CD4-positive, alpha-beta T cell treated with Interleukin-15 for 4 hours (primary cell): ENCODE measurements at regions not wholly inside any gene's neighbourhood (a gene's known extent, or its start where the extent isn't known, plus 50 kb on each side); places are given as distances from the start of the nearest gene placed in this dataset.
A peak's percentile ranks its signal among the peaks of the same experiment; 100 is the strongest.

Experiments used
- DNase-seq: peaks from one replicate; pipeline ENCODE4 v3.0.0-alpha.2; 2020; ENCODE audit warnings: low spot score

DNA sequence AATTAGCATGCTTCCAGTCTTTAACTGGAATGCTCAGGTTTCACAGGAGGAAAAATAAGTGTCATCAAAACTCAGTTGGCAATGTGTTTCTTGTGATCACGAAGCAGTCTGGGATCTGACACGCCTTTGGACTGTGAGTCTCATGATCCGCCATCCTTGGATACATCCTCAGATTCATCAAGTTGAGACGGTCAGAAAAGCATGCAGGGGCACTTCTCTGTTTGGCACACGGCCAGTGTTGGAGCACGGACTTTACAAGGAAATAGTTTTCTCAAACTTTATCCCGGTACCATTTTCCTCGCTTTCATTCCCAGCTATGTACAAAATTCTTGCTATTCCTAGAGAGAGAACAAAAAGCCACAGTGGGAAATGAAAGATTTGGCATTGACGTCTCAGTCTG, 88.4 kb upstream of the PARP11 start:
- DNase-seq = no peak

DNA sequence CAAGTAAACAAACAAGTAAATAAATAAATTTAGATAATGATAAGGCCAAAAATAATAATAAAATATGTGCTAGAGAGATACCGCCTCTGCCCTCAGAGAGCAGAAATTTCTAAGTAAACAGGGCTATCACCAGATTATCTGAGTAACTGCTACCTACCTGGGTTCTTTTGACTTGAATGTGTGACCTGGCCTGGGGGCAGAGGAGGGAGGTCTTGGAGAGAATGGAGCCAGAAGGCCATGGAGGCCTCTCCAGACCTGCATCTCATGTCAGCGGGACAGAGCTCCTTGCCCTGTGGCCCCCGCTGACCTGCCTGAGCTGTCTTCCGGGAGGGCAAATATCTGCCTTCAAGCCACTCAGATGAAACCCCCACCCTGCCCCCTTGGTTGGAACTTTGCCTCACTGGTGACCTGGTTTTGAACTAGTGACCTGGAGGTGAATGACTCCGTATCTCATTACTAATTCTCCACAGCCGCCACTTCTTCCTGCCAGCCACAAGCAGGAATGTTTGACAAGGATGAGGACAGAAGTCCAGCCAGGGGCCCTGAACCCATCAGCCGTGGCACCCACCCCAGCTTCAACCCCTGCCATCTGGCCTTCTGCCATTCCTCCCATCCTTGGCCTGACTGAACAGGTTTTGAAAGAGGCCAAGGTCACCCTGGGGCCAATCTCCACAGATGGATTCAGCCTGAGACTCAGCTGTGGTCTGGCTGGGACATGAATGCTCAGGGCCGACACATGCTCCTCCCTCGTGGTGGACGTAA, 86.8 kb upstream of the PARP11 start:
- DNase-seq = no peak

DNA sequence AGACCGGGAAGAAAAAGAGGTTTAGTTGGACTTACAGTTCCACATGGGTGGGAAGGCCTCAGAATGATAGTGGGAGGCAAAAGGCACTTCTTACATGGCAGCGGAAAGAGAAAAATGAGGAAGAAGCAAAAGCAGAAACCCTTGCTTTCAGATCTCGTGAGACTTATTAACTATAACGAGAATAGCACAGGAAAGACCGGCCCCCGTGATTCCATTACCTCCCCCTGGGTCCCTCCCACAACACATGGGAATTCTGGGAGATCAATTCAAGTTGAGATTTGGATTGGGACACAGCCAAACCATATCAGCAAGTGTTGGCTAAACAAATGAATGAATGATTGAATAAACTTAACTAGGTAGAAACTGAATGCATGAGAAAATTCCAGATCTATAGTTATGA, 85.3 kb upstream of the PARP11 start:
- DNase-seq = no peak

DNA sequence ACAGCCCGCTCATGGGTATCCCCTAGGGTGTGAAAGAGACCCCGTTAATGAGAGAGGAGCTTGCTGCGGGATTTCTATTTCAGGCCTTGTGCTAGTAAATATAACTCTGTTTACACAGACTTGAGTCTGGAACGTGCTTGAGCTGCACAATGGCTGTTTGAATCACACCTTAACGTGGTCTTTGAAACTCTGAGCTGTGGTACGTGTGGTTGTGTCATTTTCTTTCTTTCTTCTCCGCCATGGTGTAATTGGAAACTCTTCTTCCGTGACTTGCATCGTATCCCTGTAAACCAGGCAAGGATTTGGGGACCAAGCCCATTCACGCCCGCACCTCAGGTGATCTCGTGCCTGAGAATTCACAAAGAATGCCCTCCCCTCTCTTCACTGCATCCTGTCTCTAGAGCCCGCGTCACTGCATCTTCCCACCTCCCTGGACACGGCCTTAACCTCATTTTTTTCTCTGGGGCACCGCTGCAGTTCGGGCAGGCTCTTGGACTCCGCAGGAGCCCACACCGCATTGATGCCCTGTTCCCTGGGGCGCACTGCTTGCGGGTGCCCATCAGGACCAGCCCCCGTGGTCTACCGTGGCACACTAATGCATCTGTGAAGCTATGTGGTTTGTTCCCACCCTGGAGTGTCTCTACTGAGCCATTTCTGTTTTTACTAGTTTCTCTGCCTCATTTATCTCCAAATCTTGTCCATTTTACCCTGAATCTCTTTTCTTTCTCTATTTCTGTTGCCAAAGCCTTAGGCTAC, 78.4 kb upstream of the PARP11 start:
- DNase-seq = no peak

DNA sequence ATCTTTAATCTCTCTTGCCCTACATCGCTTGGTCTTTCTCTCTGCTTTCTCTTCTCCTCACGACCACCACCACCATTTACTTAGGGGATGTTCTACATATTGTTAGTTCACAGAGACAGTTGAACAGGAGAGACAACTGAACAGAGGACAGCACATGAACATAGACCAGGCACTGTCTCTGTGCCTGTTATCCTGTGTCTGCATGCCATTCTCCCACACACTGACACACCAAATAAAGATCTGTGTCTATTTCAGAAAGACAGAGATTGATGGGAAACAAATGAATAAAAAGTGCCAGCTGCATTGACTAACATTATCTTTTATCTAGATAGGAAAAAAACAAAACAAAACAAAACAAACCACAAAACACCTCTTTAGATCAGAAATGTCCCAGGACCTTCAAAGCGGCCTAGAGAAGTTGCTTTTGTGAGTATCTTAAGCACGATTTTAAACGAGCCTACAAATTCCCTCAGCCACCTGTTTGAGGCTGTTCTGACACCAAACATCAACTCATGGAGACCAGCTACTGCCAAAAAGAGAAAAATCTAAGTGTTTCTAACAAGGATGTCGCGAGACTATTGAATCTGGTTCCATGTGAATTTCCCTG, 77.6 kb upstream of the PARP11 start:
- DNase-seq = peak; percentile 37

DNA sequence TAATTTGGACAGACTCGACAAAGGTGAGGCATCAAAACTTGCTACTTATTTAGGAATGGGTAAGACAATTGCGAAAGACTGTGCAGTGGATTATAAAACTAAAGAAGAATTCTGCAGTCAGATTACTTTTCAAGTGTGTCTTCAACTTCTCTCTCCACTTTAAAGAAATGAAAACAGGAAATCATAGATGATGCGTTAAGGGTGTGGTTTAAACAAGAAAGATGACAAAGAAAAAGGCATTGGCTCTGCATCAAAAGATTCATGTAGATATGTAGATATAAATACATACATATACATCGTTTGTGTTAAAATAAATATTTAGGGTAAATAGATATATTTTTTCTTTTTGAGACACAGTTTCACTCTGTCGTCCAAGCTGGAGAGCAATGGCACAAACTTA, 74.6 kb upstream of the PARP11 start:
- DNase-seq = peak; percentile 63

DNA sequence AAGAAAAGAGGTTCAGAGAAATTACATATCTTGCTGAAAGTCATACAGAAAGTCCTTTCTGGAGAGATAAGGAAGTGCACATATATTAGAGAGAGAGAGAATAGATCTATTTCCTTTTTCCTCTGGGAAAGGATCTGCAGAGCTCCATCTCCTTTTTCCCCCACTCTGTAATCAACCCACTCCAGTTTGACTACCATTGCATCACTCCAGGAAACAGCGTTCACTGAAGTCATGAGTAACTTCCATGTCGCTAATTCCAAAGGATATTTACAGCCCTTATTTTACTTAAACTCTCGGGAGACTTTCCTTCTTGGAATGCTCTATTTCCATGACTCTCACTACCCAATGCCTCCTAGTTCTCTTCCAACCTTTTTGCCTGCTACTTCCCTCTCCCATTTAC, 72.5 kb upstream of the PARP11 start:
- DNase-seq = no peak

DNA sequence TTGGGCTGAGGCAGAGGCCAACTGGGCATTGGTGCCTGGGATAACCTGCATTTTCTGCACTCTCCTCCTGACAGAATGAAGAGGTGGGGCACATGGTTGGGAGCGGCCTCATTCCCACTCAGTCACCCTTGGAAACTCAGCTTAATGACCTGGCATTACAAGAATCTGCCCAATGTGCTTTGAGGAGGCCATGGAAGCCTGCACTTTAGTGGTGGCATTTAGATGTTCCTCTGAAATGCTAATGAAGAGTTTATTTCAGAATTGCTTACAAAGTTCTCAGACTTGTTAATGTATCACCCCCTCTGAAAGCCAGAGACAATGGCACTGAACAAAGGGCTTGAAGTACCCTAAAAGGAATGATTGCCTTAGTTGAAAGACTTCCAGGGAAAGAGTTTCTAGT, 71.4 kb upstream of the PARP11 start:
- no peak for DNase-seq

DNA sequence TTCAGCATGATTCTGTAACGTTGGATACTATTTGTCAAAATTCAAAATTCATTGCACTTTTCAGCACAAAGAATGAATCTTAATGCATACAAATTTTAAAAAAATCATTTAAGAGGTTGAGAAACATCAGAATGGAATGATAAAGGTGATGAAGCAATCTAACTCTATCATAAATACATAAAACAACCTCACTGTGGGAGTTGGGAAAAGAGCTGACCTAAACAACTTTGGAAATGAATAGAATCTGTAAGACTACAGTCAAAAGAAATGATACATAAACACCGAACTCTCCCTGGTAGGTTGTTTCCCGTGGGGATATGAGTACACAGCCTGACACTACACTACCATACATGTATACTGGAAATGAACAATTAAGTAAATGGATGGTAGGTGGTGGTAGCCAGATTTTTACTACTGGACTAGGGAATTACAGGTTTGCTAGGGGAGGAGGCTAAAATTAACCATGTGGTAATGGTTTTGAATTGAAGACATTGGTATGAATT, 64.9 kb upstream of the PARP11 start:
- no peak for DNase-seq

DNA sequence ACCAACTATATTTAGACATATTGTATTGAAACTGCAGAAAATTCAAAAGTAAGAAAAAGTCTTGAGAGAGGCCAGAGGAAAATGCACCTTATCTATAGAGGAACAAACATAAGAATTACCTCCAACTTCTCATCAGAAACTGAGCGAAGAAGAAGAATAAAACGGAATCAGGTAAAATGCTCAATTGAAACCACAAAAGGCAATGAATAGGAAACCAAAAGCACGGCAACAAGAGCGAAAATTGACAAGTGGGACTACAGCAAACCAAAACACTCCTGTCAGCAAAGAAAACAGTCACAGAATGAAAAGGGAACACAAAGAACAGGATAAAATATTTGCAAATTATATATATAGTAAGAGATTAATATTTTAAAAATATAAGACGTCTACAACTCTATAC, 61.9 kb upstream of the PARP11 start:
- peak; percentile 45 for DNase-seq

DNA sequence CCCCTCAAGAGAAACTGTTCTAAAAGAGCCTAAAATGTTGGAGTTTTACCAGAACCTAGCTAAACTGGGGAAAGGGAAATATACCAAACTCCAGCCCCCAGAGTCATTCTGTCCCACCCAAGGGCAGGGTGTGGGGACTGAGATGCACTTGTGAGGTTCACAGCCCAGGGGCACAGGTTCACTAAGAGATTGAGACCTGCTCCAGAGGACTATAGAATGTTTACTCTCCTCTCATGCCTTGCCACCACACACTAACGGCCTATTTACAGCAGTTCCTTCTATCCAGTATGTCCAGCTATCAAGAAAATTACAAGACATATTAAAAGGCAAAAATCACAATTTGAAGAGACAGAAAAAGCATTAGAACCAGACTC, 60.6 kb upstream of the PARP11 start:
- DNase-seq = no peak

DNA sequence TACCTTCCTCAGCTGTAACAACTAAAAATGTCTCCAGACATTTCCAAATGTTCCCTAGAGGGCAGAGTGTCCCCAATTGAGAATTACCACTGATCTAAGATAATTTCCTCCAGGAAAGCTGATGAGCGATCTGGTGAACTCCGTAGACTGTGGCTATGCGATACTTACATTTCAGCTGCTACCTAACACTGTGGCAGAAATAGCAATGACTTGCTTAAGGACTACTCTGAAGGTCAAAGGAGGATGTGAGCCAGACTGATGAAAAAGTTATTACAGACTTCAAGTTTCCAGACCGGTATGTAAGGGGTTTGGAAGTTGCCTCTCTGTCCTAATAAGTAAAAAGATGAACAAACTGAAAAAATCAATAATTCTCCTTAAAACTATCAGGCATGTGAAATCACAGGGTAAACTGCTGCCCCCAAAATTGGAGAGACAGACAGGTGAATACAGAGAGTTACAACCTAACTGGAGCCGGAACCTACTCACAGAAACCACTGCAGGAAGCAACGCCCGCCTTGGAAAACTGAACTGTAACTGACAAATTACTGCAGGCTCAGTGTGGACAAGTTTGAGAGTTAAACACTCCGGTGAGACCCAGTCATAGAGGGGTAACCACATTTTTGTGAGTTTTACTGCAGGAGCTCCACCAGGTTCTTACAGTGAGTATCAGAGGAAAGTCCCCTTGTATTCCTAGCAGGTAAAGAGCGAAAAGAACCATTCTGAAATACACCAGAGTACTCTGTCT, 60.0 kb upstream of the PARP11 start:
- DNase-seq = peak; percentile 36

DNA sequence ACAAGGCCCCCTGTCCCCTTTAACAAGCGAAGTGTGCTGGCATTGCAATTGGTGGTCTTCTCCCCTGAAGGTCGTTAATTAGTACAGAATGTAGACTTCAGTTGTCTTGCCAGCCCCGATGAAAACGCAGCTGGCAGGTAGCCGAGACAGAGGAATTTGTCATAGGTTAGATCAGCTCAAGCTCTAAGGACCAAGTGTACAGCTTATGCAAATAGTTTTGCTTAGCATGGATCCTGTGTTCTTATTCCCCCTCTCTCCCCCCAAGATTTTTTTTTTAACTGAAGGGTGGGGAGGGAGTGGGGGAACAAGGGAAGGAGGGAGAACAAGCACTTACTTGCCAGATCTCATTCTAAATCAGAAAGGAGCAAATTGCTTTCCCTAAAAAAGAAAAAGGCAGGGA, 58.6 kb upstream of the PARP11 start:
- no peak for DNase-seq

DNA sequence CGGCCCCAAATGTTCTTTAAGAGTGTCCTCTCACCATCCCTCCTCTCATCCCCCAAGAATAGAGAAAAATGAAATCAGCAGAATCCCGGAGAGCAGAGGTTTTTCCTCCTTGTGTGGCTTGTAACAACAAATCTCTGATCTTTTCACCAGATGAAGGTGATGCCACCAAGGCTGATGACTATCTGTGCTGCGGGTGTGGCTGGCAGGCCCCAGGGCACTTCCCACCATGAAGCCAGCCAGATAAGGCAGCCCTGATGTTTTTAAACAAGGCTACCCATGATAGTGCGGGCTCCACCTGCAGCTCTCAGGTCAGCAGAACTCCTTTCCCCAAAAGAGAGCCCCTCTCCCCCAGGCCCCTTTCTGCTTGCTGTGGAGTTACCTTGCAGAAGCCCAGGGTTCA, 58.0 kb upstream of the PARP11 start:
- DNase-seq = peak; percentile 38

DNA sequence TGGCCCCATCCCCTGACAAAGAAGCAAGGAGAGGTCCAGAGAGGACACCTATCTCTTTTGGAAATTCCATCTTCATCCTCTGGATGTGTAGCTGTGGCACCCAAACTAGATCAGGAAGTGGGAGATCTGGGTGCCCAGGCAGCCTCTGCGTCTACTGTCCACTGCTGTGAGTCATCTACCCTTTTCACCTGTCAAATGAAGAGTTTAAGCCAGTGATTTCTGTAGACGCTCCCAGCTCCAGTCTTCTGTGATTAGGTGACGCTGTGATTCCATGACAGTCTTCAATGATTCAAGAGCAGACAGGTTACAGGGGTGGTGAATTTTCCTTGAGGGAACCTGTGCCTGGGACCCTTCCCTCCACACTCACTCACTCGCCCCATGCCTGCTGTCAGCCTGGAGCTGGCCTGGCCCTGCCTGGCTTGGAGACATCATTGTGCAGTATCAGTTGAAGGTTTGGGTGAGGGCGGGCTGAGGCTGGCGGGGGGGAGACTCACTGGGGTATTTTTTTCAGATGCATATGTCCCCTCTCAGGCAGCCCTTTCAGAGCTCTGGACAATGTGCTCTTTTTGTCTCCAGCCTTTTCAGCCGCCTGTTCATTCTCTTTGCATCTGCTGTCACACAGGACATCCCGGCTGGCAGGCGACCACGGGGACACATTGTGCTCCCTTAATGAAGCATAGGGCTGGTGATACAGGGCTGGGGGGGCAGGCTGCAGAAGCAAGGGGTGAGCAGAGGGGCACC, 56.8 kb upstream of the PARP11 start:
- DNase-seq = no peak

DNA sequence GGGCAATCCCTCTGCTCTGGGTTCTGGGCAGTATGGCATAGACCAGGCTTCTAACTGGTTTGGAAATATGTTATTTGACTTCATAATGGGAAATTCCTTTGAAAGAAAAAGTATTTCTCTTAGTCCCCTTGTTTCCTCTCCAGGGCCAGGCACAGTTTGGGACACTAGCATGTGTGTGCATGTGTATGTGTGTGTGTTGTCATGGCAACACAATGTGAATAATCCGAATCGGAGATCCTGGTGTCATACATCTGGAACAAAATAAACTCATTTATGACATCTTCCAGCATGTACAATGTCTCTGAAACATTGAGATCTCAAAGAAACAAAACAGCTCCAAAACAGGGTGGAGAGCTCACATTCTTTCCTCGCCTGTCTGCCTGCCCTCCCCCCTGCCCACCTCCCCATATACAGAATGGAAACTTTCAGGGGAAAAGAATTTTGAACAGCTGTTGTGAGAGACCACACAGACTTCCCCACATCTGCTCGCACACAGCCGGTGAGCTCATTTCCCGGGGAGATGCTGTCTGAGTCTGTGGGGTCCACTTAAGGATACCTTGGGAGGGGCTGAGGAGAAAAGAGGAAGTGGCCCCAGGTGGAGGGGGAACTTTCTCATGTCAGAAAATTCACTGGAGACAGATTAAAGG, 55.5 kb upstream of the PARP11 start:
- DNase-seq = no peak

DNA sequence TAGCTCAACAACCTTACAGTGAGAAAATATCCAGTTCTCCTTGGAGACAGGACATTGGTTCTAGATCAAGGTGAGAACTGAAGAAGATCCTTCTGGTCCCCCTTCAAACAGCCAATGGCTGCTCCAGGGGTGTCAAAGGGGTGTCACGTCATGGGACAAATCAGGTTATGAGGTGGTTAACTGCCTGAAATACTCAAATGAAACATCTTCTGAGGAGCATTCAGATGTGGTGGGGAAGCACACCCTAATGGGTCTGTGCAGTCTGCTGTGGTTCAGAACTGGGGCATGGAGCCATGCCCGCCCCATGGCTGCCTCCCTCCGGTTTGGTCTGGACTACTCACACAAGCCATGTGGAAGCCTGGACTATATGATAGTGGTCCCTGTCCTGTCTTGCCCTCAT, 52.4 kb upstream of the PARP11 start:
- no peak for DNase-seq

DNA sequence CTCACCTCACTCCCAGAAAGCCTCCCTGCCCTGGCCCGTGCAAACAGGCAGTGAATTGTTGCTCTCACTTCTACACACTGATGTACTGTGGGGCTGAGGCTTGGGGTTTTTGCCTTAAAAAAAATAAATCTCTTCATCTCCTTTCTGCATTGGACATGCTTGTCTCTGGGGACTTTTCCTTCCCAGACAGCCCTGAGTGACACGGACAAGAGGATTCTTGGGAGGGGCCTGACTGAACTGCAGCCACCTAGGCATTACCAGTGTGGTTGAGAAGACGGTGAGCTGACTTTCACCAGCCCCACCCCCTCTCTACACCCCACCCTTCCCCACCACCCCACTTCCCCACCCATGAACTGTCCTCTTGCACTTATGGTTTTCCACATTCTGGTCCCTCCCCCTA, 51.6 kb upstream of the PARP11 start:
- DNase-seq = no peak

DNA sequence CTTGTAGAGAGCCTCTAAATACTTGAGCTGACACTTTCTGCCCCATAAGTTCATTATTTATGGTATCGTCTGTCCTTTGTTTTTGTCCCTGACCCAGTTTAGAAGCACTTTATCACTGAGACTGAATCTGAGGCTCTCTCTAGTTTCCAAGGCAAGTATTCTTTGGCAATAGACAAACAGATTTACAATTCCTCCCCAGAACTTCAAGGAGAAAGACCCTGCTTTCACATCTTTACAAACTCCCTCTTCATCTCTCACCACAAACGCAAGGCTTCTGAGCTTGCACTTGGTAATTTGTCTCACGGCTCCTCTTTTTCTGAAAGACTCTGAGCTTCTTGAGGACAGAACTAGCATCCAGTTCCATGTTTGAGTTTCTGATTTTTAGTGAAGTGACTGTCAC, 49.8 kb upstream of the PARP11 start:
- no peak for DNase-seq
